Heart right ventricle (tissue), 16 donors: ENCODE measurements at regions not wholly inside any gene's neighbourhood (a gene's known extent, or its start where the extent isn't known, plus 50 kb on each side); places are given as distances from the start of the nearest gene placed in this dataset.

Experiments used
- ATAC-seq, 8 donors: fragments of 200-7000 bp; cut with Tn5 transposase; one replicate each; pipeline ENCODE4 v1.9.1; 2020; ENCODE audit warnings: mild to moderate bottlenecking in 8 of 8, moderate library complexity in 8 of 8, moderate number of reproducible peaks in 1 of 8
- DNase-seq, 2 donors: peaks; one replicate each; pipeline ENCODE4 v3.0.0-alpha.2; 2020
- H3K27ac ChIP-seq, 10 donors: fragments of 200-600 bp; sonication (generic) in 2 of 10; one replicate each; pipeline versions ENCODE4 v1.5.0 to v1.8.0; 2020 to 2022; ENCODE audit warnings: mild to moderate bottlenecking in 3 of 10
- H3K27me3 ChIP-seq, 7 donors: fragments of 200-600 bp; one replicate each; pipeline ENCODE4 v1.8.0; 2021 to 2022; ENCODE audit warnings: mild to moderate bottlenecking in 2 of 7
- H3K36me3 ChIP-seq, 9 donors: fragments of 200-600 bp; sonication (generic) in 1 of 9; one replicate each; pipeline versions ENCODE4 v1.5.0 to v1.8.0; 2020 to 2022; ENCODE audit warnings: mild to moderate bottlenecking in 2 of 9
- H3K4me1 ChIP-seq, 9 donors: fragments of 200-600 bp; sonication (generic) in 1 of 9; one replicate each; pipeline versions ENCODE4 v1.5.0 to v1.8.0; 2020 to 2022; ENCODE audit warnings: mild to moderate bottlenecking in 4 of 9
- H3K4me3 ChIP-seq, 10 donors: fragments of 200-600 bp; sonication (generic) in 2 of 10; one replicate each; pipeline versions ENCODE4 v1.5.0 to v1.8.0; 2020 to 2022; ENCODE audit warnings: mild to moderate bottlenecking in 7 of 10, moderate library complexity in 2 of 10
- H3K9me3 ChIP-seq, 11 donors: fragments of 200-600 bp in 10 of 11; sonication (generic) in 2 of 11; one replicate each; pipeline versions ENCODE4 v1.5.0 to v1.8.0; 2013 to 2022; ENCODE audit warnings: mild to moderate bottlenecking in 2 of 11, control low read depth in 1 of 11, moderate library complexity in 1 of 11
- WGBS, 2 donors: extraction: QIAGEN DNeasy Blood & Tissue Kit; methylation state at CpG; one replicate each; pipeline ENCODE4 v1.1.7; 2013; ENCODE audit warnings: inconsistent platforms in 1 of 2; 5-methylcytosine and 5-hydroxymethylcytosine counted together
- intact Hi-C, 10 donors: fragments of 100-400 bp; cut with DNase I; formaldehyde crosslinking; loops; one replicate each; pipeline versions ENCODE4 v1.11.1 to v1.14.2; 2022
- TF ChIP-seq, protein P1 (sequence below), 9 donors: fragments of 200-600 bp; sonication (generic) in 2 of 9; IDR thresholded peaks; one replicate each; pipeline versions ENCODE4 v1.5.0 to v1.8.0; 2021 to 2022; ENCODE audit warnings: antibody characterized with exemption in 9 of 9, mild to moderate bottlenecking in 5 of 9, moderate library complexity in 1 of 9
- donor health status: Arrhythmogenic right ventricular cardiomyopathy.
- donor health status: ischemic (EF 13 %, LVEDD 7.1; RV severe dilation, severe dysfunction).
- donor health status: healthy with polysubstance abuse.
- donor health status: DM: no; HTN: yes; CAD: no.
- donor health status: DM: no; HTN: no; CAD: no.
- donor health status: ischemic (EF 25% LVEDD 6.9; RV normal size, moderate dysfunction).
- donor health status: ischemic (EF 25% LVEDD 5.7; RV mildly dilated, moderate dysfunction).
- donor health status: healthy.
- donor health status: DM: yes; HTN: yes; CAD: no.
- donor health status: Ischemic cardiomyopathy.
- donor health status: ischemic (EF 35%, LVEDD 5.7; RV mildly dilated, moderate dysfunction).
- donor health status: nonischemic (EF 11% LVEDD 7.7; RV severe dilation, severe dysfunction).
- donor health status: DM: yes; HTN: yes; CAD: no.
- donor health status: PGD.
- donor health status: ischemic (EF 29% LVEDD 5.4; RV normal size, mild dysfunction).
- donor health status: nonischemic (EF 23%, LVEDD 6.1; RV moderate dilation, normal function).

DNA sequence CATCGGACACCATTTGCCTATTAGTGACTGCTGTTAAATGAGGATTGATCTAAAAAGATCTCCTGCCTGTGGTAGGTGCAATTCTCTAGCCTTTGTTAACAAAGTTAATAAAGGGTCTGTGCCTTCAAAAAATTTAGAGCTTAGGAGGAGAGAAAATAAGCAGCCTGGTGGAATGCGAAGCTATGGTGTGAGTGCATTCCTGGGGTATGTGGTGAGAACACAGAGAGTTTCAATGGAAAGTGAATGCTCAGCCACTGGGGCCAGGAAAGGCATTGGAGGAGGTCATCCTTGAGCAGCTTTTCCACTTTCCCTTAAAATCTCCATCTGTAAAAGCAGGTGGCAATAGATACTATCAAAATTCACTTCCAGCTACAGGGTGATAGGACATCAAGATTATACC, 331.2 kb upstream of the LRATD1 start:
- intact Hi-C loops, result no loop called here
- no peak for DNase-seq
- Histone ChIP-seq H3K4me3 (no peak overlapping the region), H3K36me3 (no peaks in the 10 kb centered on the region), H3K4me1 (no peaks in the 10 kb centered on the region), H3K27me3 (no peaks in the 10 kb centered on the region), H3K27ac (no peak overlapping the region), H3K9me3 (peaks cover 0 to 3% (median 0%) of the 10 kb centered on the region in 11 donors)
- WGBS, 2 donors, result 81% methylated on average over 2 of the region's 2 CpGs
- TF ChIP-seq, protein P1, sequence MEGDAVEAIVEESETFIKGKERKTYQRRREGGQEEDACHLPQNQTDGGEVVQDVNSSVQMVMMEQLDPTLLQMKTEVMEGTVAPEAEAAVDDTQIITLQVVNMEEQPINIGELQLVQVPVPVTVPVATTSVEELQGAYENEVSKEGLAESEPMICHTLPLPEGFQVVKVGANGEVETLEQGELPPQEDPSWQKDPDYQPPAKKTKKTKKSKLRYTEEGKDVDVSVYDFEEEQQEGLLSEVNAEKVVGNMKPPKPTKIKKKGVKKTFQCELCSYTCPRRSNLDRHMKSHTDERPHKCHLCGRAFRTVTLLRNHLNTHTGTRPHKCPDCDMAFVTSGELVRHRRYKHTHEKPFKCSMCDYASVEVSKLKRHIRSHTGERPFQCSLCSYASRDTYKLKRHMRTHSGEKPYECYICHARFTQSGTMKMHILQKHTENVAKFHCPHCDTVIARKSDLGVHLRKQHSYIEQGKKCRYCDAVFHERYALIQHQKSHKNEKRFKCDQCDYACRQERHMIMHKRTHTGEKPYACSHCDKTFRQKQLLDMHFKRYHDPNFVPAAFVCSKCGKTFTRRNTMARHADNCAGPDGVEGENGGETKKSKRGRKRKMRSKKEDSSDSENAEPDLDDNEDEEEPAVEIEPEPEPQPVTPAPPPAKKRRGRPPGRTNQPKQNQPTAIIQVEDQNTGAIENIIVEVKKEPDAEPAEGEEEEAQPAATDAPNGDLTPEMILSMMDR (IDR thresholded peaks at IDR 0.05), result no peak
- no peak for ATAC-seq

GRCh38 chr2:14303366-14304115, 329.0 kb upstream of the LRATD1 start:
- TF ChIP-seq, protein P1 (IDR thresholded peaks at IDR 0.05), result no peak
- WGBS, 2 donors, result 90 to 92% methylated on average over 3 of the region's 3 CpGs
- Histone ChIP-seq H3K27me3 (no peaks in the 10 kb centered on the region), H3K36me3 (no peaks in the 10 kb centered on the region), H3K27ac (no peak overlapping the region), H3K9me3 (peaks cover 0 to 3% (median 0%) of the 10 kb centered on the region in 11 donors), H3K4me1 (no peaks in the 10 kb centered on the region), H3K4me3 (no peak overlapping the region)
- ATAC-seq (no peak), DNase-seq (no peak)
- intact Hi-C loops, result no loop called here

DNA sequence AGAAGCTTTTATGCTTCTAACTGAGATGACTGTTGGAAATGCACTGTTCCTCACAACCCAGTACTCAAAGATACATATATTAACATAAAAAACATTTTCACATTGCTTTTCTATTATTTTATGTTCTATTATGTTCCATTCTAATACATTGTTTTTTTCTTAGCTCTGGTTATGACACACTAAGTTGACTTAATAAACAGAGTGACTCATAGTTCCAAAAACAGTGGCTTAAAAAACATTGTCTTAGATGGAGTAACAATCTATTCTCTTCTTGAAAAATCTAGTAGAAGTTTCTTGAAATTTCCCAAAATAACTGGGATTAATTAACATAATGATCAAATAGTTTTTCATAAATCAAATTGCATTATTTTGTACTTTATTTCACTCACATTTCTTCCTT, 328.2 kb upstream of the LRATD1 start:
- Histone ChIP-seq H3K36me3 (no peaks in the 10 kb centered on the region), H3K27me3 (no peaks in the 10 kb centered on the region), H3K9me3 (no peaks in the 10 kb centered on the region), H3K4me1 (no peaks in the 10 kb centered on the region), H3K27ac (no peak overlapping the region), H3K4me3 (no peak overlapping the region)
- ATAC-seq (no peak), DNase-seq (no peak)
- intact Hi-C loops, result no loop called here
- TF ChIP-seq, protein P1 (IDR thresholded peaks at IDR 0.05), result no peak

DNA sequence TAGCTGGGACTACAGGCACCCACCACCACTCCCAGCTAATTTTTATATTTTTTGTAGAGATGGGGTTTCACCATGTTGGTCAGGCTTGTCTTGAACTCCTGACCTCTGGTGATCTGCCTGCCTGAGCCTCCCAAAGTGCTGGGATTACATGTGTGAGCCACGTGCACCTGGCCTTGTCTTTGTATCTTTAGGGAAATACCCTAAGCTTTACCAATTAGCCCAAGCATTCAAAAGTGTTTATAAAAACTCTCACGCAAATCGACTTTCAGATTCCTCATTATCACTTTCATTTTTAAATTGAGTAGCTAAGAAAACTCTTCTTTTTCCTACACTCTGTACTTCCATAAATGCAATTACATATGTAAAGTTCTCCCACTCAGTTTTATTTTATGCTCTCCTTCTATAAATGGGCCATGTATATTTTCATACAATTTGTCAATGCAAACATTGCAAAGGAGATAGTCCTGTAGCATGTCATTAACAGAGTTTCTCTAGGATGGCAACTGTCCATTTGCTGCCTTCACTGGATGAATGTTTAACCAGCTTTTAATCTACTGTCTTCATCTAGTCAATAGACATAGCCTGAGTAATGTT, 326.2 kb upstream of the LRATD1 start:
- intact Hi-C loops, result no loop called here
- H3K9me3 ChIP-seq, result no peaks in the 10 kb centered on the region
- 79 to 82% methylated on average over 3 of the region's 3 CpGs for WGBS, 2 donors
- no peaks in the 10 kb centered on the region for H3K4me1 ChIP-seq
- no peak overlapping the region for H3K27ac ChIP-seq
- H3K4me3 ChIP-seq, result no peak overlapping the region
- ATAC-seq, result no peak
- no peaks in the 10 kb centered on the region for H3K27me3 ChIP-seq
- no peak for DNase-seq
- H3K36me3 ChIP-seq, result no peaks in the 10 kb centered on the region
- TF ChIP-seq, protein P1 (IDR thresholded peaks at IDR 0.05), result no peak
